Lower lobe of right lung (tissue), 2 donors: ENCODE measurements at regions not wholly inside any gene's neighbourhood (a gene's known extent, or its start where the extent isn't known, plus 50 kb on each side); places are given as distances from the start of the nearest gene placed in this dataset.

Source experiments
- ATAC-seq, 2 donors: fragments of 200-7000 bp; cut with Tn5 transposase; one replicate each; pipeline ENCODE4 v1.9.1; 2020 to 2022; ENCODE audit warnings: mild to moderate bottlenecking in 2 of 2, moderate library complexity in 2 of 2
- DNase-seq: peaks from one replicate; pipeline ENCODE4 v3.0.0-alpha.2; 2020
- H3K27ac ChIP-seq: fragments of 200-600 bp; one replicate; pipeline ENCODE4 v1.8.0; 2022
- H3K27me3 ChIP-seq: fragments of 200-600 bp; one replicate; pipeline ENCODE4 v1.8.0; 2022; ENCODE audit warnings: low read depth
- H3K36me3 ChIP-seq: fragments of 200-600 bp; one replicate; pipeline ENCODE4 v1.8.0; 2022; ENCODE audit warnings: mild to moderate bottlenecking
- H3K4me1 ChIP-seq: fragments of 200-600 bp; one replicate; pipeline ENCODE4 v1.8.0; 2022
- H3K4me3 ChIP-seq: fragments of 200-600 bp; one replicate; pipeline ENCODE4 v1.8.0; 2022; ENCODE audit warnings: mild to moderate bottlenecking
- H3K9me3 ChIP-seq: fragments of 200-600 bp; one replicate; pipeline ENCODE4 v1.8.0; 2022
- CTCF ChIP-seq: fragments of 200-600 bp; IDR thresholded peaks from one replicate; pipeline ENCODE4 v1.8.0; 2022; ENCODE audit warnings: antibody characterized with exemption, mild to moderate bottlenecking
- intact Hi-C: fragments of 100-400 bp; cut with DNase I; formaldehyde crosslinking; loops from one replicate; pipeline ENCODE4 v1.11.0; 2022
- donor health status: DM: no; HTN: yes; CAD: no; lungs with severe emphysema.

GRCh38 chr4:134636338-134637051 is 434.9 kb upstream of the PABPC4L start:
- ATAC-seq (no peak), DNase-seq (no peak)
- no peak for TF ChIP-seq CTCF
- Histone ChIP-seq H3K27me3 (no peaks in the 10 kb centered on the region), H3K27ac (no peak overlapping the region), H3K4me3 (no peak overlapping the region), H3K9me3 (no peaks in the 10 kb centered on the region), H3K4me1 (no peaks in the 10 kb centered on the region), H3K36me3 (no peaks in the 10 kb centered on the region)
- intact Hi-C loops = no loop called here

GRCh38 chr4:134634301-134634700 is 432.7 kb upstream of the PABPC4L start:
- no peak for TF ChIP-seq CTCF
- no peaks in the 10 kb centered on the region for H3K9me3 ChIP-seq
- H3K27me3 ChIP-seq = no peaks in the 10 kb centered on the region
- H3K4me3 ChIP-seq = no peak overlapping the region
- intact Hi-C loops = no loop called here
- H3K27ac ChIP-seq = no peak overlapping the region
- DNase-seq = no peak
- no peak for ATAC-seq
- no peaks in the 10 kb centered on the region for H3K36me3 ChIP-seq
- no peaks in the 10 kb centered on the region for H3K4me1 ChIP-seq

- intact Hi-C loops = no loop called here
- ATAC-seq = no peak
- Histone ChIP-seq H3K9me3 (no peaks in the 10 kb centered on the region), H3K27ac (no peak overlapping the region), H3K4me1 (no peaks in the 10 kb centered on the region), H3K27me3 (no peaks in the 10 kb centered on the region), H3K4me3 (no peak overlapping the region), H3K36me3 (no peaks in the 10 kb centered on the region)
- no peak for TF ChIP-seq CTCF
- no peak for DNase-seq
Observed at GRCh38 chr4:134632056-134632455, 430.5 kb upstream of the PABPC4L start.

- Histone ChIP-seq H3K27ac (no peak overlapping the region), H3K4me1 (no peaks in the 10 kb centered on the region), H3K36me3 (no peaks in the 10 kb centered on the region), H3K27me3 (no peaks in the 10 kb centered on the region), H3K9me3 (no peaks in the 10 kb centered on the region), H3K4me3 (no peak overlapping the region)
- intact Hi-C loops = no loop called here
- TF ChIP-seq CTCF = no peak
- no peak for ATAC-seq
- no peak for DNase-seq
Observed at GRCh38 chr4:134628066-134628465, 426.5 kb upstream of the PABPC4L start.

GRCh38 chr4:134627366-134627765 is 425.8 kb upstream of the PABPC4L start:
- Histone ChIP-seq H3K9me3 (no peaks in the 10 kb centered on the region), H3K27me3 (no peaks in the 10 kb centered on the region), H3K36me3 (no peaks in the 10 kb centered on the region), H3K4me1 (no peaks in the 10 kb centered on the region), H3K27ac (no peak overlapping the region), H3K4me3 (no peak overlapping the region)
- ATAC-seq = no peak
- intact Hi-C loops = no loop called here
- DNase-seq = no peak
- TF ChIP-seq CTCF = no peak
